ENCODE measurements at regions not wholly inside any gene's neighbourhood (a gene's known extent, or its start where the extent isn't known, plus 50 kb on each side); places are given as distances from the start of the nearest gene placed in this dataset.

- TF ChIP-seq CTCF (IDR thresholded peaks at IDR 0.05): no peak
- TF ChIP-seq POLR2A (IDR thresholded peaks at IDR 0.05): no peak
- no peak for TF ChIP-seq EP300 (IDR thresholded peaks at IDR 0.05)
These were observed 326.5 kb downstream of the ZIC1 start for GRCh38 chr3:147735616-147736015.
